Type B pancreatic cell (in vitro differentiated cells): ENCODE measurements at regions not wholly inside any gene's neighbourhood (a gene's known extent, or its start where the extent isn't known, plus 50 kb on each side); places are given as distances from the start of the nearest gene placed in this dataset.

ENCODE experiments used
- DNase-seq: peaks from one replicate; pipeline ENCODE4 v3.0.0; 2021; ENCODE audit warnings: mixed read lengths; ENCODE audit not compliant: unreplicated experiment; ENCODE audit errors: extremely low spot score
- H3K27ac Mint-ChIP-seq: 2 replicates; pipeline ENCODE4 v1.8.0; 2021; ENCODE audit warnings: mild to moderate bottlenecking, mixed read lengths
- H3K27me3 Mint-ChIP-seq: 2 replicates; pipeline ENCODE4 v1.8.0; 2021; ENCODE audit warnings: mixed read lengths
- H3K36me3 Mint-ChIP-seq: 2 replicates; pipeline ENCODE4 v1.8.0; 2021; ENCODE audit warnings: mixed read lengths
- H3K4me1 Mint-ChIP-seq: one replicate; pipeline ENCODE4 v1.8.0; 2021; ENCODE audit warnings: mixed read lengths; ENCODE audit not compliant: unreplicated experiment
- H3K4me3 Mint-ChIP-seq: 2 replicates; pipeline ENCODE4 v1.8.0; 2021; ENCODE audit warnings: mild to moderate bottlenecking, mixed read lengths
- H3K9me3 Mint-ChIP-seq: 2 replicates; pipeline ENCODE4 v1.8.0; 2021; ENCODE audit warnings: mixed read lengths
- CTCF ChIP-seq: fragments of 200-600 bp; sonication (generic); conservative IDR thresholded peaks from 2 replicates; pipeline ENCODE4 v1.5.0; 2021; ENCODE audit warnings: antibody characterized with exemption, mild to moderate bottlenecking

GRCh38 chr9:119074017-119074416 is 295.2 kb downstream of the BRINP1 start:
- no peak for DNase-seq
- Mint-ChIP-seq H3K4me1 (no peaks in the 10 kb centered on the region), H3K27me3 (no peaks in the 10 kb centered on the region), H3K4me3 (no peak overlapping the region), H3K9me3 (no peaks in the 10 kb centered on the region), H3K36me3 (no peaks in the 10 kb centered on the region), H3K27ac (no peak overlapping the region)
- TF ChIP-seq CTCF: no peak

- no peak for DNase-seq
- H3K27ac Mint-ChIP-seq: no peak overlapping the region
- H3K4me1 Mint-ChIP-seq: no peaks in the 10 kb centered on the region
- TF ChIP-seq CTCF: no peak
- no peaks in the 10 kb centered on the region for H3K27me3 Mint-ChIP-seq
- H3K36me3 Mint-ChIP-seq: no peaks in the 10 kb centered on the region
- no peaks in the 10 kb centered on the region for H3K9me3 Mint-ChIP-seq
- no peak overlapping the region for H3K4me3 Mint-ChIP-seq
These were observed 291.2 kb downstream of the BRINP1 start for GRCh38 chr9:119078015-119078414.

- H3K36me3 Mint-ChIP-seq: no peaks in the 10 kb centered on the region
- TF ChIP-seq CTCF: no peak
- no peak overlapping the region for H3K27ac Mint-ChIP-seq
- H3K9me3 Mint-ChIP-seq: no peaks in the 10 kb centered on the region
- no peak for DNase-seq
- no peak overlapping the region for H3K4me3 Mint-ChIP-seq
- H3K27me3 Mint-ChIP-seq: no peaks in the 10 kb centered on the region
- no peaks in the 10 kb centered on the region for H3K4me1 Mint-ChIP-seq
These were observed 285.6 kb downstream of the BRINP1 start for GRCh38 chr9:119083673-119084072.

GRCh38 chr9:119086590-119086989 is 282.6 kb downstream of the BRINP1 start:
- Mint-ChIP-seq H3K27me3 (no peaks in the 10 kb centered on the region), H3K36me3 (no peaks in the 10 kb centered on the region), H3K9me3 (no peaks in the 10 kb centered on the region), H3K27ac (no peak overlapping the region), H3K4me3 (no peak overlapping the region), H3K4me1 (no peaks in the 10 kb centered on the region)
- TF ChIP-seq CTCF: no peak
- no peak for DNase-seq

- Mint-ChIP-seq H3K9me3 (no peaks in the 10 kb centered on the region), H3K27me3 (no peaks in the 10 kb centered on the region), H3K27ac (peak overlapping the region; percentile 44), H3K4me1 (no peaks in the 10 kb centered on the region), H3K36me3 (no peaks in the 10 kb centered on the region), H3K4me3 (no peak overlapping the region)
- DNase-seq: no peak
- no peak for TF ChIP-seq CTCF
These were observed 281.2 kb downstream of the BRINP1 start for GRCh38 chr9:119088002-119088547.

- TF ChIP-seq CTCF: no peak
- DNase-seq: no peak
- H3K4me1 Mint-ChIP-seq: no peaks in the 10 kb centered on the region
These were observed 278.2 kb downstream of the BRINP1 start for GRCh38 chr9:119091074-119091473.

More at GRCh38 chr9:119091074-119091473, 278.2 kb downstream of the BRINP1 start:
- no peaks in the 10 kb centered on the region for H3K27me3 Mint-ChIP-seq
- H3K27ac Mint-ChIP-seq: no peak overlapping the region
- H3K36me3 Mint-ChIP-seq: no peaks in the 10 kb centered on the region
- H3K9me3 Mint-ChIP-seq: no peaks in the 10 kb centered on the region
- no peak overlapping the region for H3K4me3 Mint-ChIP-seq
